NCI-H1048 (cell line): ENCODE measurements at regions not wholly inside any gene's neighbourhood (a gene's known extent, or its start where the extent isn't known, plus 50 kb on each side); places are given as distances from the start of the nearest gene placed in this dataset.
"Not testable (repeated sequence)": the region's sequence is repeated elsewhere in the genome, so short reads cannot be mapped to it uniquely, and the experiment has no call there.

ENCODE experiments used
- DNase-seq: peaks from one replicate; lab custom pipeline; 2025; lab: John Stamatoyannopoulos, UW

DNA sequence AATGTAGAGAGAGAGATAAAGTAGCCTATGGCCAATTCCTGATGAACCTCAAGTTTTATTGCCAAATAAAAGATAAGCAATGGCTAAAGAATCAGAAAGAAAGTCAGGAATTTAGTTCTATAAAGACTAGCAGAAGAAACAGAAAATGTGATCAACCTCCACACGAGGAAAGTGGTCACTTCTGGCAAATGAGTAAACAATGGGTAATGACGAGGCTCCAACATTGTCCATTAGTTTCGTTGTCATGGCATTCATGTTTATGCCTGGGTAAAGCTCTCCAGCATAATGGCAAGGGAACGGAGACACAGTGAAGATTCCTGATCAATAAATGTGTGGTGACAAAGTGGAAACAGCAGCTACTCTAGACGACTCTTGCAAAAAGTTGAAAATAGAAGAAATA lies 341.8 kb upstream of the CTNND2 start:
- DNase-seq = no peak

DNA sequence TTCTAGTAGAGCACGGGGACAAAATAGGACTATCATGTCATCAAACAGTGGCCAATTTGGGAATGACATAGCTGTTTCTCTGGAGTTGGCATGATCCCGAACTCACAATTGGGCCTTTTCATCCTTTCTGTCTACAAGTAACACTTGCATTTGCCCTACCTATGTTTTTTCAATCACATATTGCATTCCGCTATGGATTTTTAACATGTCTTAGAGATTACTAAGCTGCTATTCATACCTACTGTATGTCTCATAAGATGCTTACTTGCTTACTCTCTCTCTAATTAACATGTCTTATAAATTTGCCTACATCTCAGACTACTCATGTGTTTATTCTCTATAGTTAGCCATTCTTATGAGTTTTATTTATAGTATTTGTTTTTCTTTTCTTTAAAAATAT lies 341.2 kb upstream of the CTNND2 start:
- no peak for DNase-seq

DNA sequence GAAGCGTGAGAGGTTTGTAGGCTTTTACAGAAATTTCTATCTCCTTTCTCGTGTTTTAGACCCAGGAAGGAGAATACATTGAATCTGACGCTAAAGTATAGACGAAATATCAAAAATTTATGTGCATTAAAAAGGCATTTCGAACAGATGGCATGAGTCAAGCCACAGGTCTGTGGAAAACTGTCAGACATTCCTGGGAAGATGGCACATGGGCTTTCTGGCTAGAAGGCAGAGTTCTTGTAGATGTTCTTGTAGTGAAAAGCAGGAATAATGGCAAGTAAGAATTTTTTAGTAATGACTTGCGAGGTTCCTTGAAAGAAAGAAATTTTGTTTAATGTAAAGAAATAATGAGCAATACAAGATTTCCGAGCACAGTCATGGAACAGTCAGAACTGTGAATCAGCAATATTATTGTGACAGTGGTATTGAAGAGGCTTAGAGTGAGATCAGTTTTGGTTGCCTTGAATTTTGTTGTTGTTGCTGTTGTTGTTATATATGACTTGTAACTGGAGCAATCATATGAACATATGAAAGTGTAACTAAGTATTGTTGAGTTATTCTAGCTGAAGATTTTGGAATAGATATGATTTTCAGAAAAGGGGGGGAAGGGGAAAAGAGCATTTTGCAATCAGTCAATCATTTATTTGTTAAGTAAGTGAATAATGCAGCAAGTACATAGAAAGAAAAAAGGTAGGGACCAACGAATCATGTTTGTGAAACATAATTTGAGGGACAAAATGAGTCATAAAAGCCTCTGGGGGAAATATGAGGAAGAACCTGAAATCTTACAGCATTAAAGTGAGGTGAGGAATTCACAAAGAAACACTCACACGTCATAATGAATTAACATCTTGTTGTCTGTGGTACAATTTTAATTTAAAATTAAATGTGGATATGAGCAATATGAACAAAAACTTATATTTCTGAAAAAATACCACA lies 339.0 kb upstream of the CTNND2 start:
- no peak for DNase-seq

DNA sequence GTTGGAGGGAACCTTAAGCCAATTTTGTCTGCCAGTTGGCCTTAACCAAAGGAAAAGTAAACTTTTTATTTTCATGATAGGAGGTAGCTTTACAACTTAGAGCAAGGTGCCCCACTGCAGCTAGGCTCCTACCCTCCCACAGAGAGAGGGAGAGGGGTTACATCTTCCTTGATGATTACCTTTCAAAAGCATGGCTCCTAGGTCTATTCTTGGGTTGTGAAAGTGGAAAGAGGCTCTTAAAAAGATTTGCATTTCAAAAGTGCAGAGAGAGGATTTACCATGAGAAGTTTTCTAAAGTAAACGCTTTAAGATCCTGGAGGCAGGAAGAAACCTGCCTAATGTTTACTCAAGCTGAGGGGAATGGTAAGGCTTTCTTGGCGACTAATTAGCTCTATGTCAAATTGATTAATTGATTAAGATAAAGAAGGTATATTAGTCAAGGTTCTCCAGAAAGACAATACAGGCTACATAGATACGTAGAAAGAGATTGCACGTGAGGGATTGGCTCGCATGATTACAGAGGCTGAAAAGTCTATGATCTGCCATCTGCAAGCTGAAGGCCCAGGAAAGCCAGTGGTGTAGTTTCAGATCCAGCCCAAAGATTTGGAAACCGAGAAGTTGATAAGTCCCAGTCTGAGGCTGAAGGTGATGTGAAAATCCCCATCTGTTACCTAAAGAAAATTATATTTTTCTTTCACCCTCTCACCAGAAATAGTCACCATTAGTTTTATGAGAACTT lies 333.8 kb upstream of the CTNND2 start:
- DNase-seq = no peak

DNA sequence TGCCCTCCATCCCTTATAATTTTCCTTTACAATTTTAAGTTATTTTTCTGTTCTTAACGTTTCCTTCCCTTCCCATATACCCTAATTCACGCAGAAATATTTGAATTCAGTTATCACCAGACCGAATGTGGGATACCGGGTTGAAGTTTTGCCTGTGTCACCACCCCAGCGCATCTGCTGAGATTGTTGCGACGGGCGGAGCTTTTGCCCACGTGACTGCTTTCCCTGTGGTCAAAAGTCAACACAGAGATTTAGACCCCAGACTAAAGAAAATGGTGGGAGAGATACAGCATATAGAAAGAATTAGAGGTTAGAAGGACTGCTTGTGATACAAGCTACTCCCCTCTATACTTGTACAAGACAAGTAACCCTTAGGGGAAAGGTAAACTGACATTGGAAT lies 326.4 kb upstream of the CTNND2 start:
- no peak for DNase-seq

DNA sequence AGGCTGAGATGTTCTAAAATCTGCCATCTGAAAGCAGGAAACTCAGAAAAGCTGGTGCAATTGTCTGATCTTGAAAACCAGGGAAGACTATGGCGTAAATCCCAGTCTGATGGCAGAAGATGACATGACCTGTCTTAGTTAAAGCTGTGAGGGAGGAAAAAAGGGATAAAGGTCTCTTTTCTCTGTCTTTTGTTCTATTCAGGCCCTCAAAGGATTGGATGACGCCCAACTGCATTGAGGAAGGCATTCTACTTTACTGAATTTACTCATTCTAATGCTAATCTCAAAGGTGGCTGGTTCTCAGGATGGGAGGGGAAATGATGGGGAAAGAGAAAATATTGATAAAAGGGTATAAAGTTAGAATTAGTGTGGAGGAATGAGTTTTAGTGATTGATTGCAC lies 312.8 kb upstream of the CTNND2 start:
- DNase-seq = no peak

DNA sequence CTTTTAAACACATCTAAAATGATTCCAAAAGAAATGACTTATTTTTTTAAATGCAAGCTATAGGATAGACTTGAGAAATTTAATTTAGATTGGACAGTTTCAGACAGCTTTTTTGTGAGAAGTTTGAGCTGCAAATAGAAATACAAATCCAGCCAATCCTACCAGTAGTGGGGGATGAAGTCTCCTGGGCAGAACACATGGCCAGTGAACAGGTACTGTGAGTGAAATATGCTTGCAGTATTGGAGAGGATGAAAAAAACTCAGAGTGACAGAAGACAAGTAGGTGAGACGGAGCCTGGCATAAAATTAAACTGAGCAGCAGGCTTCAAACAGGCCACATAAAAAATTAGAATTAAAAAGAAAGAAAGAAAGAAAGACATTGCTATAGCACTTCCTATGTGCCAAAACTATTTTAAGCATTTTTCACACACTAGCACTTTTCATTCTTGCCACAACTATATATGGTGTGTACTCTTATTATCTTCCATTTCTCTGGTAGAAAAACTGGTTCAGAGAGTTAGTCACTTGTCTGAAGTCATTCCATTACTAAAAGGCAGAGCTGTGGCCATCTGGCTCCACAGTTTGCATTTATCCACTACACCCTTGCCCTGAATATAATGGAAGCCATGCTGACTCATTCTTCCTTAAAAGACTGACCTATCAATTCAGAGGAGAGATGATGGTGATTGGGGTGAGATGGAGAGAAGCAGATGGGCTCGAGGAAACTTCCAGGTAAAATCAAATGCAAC lies 310.2 kb upstream of the CTNND2 start:
- no peak for DNase-seq

DNA sequence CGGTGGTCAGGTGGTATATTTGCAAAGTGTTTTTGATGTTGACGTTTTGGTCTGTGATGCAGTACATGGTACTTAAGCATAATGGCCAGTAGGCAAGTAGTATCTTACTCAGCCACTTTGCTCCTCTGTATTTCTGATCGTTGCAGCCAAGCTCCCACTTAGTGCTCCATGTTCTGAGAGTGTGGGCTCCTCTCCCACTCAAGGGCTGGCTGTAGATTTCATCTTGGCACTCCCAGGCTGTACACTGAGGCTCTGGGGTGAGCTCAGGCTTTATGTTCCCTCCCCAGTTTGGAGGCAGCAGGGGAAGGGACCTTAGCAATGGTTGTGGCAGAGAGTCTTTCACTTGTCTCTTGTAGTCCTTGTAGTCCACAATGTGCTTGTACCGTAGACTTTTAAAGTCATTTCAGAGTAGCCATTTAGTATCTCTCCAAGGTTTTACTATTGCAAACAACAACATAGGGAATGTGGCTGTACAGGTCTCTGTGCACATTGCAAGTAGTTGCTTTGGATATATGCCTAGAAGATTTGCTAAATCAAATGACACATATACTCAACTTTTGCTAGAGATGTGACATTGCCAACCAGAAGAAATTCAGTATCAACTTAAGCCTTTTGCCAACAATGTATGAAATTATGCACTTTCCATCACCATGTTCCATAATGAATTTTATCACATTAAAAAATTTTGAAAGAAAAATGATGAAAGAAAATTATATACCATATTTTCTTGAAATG lies 304.3 kb upstream of the CTNND2 start:
- DNase-seq = no peak

DNA sequence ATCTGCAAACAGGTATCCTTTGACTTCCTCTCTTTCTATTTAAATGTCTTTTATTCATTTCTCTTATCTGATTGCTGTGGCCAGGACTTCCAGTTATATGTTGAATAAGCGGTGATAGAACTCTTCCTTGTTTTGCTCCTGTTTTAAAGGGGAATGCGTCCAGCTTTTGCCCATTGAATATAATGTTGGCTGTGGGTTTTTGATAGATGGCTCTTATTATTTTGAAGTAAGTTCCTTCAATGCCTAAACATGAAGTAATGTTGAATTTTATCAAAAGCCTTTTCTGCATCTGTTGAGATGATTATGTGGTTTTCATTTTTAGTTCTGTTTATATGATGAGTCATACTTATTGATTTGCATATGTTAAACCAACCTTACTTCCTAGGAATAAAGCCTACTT lies 300.5 kb upstream of the CTNND2 start:
- DNase-seq = peak; percentile 8

DNA sequence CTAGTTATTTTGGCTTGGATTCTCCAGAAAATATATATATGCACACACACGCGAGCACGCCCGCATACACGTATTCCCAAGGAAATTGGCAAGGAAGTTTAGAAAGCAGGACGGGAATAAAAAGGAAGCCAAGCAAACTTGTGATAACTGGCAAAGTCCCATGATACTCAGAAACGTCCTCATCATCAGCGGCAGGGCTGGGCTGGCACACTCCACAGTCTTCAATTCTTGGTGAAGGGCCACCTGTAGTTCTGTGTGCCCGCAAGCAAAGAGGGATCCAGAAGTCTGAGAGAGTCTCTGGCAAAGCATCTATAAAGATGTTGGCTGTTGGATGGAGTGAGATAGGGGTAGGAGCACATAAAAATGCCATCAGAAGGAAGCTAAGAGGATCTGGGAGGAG lies 289.3 kb upstream of the CTNND2 start:
- no peak for DNase-seq

DNA sequence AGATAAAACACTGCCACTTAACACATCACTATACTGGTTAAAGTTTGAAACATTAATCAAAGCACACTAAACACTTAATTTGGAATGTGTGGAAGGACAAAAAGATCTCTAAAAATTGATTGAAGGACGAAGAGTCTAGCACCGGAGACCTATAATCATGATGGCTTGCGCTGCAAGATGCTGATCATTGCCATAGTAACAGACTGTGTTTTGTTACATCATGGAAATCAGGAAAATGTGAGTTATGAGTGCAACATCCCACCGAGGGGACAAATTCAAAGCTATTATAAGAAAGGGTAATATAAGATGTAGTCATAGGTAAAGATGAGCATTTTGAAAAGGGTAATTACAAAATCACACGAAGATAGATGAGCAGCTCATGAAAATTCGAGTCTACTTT lies 278.8 kb upstream of the CTNND2 start:
- no peak for DNase-seq

DNA sequence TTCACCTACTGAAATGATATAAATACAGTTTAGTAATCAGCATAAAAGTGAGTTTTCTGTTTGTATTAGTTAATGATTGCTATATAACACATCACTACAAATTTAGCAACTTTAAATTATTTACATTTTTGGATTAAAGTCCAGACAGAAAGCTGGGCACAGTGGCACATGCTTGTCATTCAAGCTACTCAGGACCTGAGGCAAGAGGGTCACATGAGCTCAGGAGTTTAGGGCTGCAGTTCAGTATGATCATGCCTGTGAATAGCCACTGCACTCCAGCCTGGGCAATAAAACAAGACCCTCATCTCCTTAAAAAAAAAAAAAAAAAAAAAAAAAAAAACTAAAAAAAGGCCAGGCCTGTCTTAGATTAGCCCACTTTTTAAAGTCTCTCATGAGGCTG lies 273.6 kb upstream of the CTNND2 start:
- DNase-seq = no peak

DNA sequence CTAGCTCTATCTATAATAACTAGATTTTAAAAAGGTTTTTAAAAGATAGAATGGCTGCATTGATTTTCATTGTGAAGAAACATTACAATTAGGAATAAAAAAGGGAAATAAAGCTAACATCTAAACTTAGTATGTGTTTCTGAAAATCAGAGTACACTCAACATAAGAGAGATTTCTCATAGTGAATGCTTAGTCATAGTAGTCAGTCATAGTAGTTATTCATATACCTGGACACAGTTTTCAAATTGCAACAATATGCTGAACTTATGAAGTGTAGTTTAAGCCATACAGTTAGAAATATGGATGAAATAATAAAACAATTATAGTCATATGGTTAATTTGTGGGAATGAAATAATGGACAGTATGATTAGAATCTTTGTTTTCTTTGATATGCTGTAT lies 273.0 kb upstream of the CTNND2 start:
- DNase-seq = no peak

DNA sequence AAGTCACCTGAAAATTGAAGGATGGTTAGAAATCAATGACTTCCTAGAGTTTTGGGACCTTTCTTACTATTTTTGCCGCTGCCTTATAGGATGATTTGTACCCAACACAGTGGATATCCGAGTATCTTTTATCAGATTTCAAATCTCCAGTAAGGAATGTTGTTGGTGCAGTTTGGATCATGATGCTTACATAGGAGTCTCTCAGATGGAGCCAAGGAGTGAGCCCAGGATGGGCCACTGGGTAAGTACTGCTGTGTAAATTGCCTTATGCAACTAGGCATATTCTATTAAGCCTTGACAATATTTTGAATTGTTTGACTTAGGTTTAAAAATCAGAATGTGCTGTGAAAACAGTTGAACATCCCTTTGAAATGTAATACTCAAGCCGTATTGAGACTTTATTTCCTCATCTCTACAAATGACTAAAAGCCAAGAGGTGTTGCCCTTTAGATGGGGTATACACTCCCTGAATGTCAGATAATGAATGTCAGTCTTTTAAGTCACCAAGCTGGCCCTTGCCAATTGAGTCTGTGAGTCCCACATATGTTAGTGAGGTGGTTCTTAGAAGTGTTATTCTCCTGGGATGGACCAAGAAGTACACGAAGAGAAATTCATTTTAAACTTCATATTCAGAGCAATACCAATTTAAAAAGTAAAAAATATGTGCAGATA lies 271.8 kb upstream of the CTNND2 start:
- DNase-seq = no peak

DNA sequence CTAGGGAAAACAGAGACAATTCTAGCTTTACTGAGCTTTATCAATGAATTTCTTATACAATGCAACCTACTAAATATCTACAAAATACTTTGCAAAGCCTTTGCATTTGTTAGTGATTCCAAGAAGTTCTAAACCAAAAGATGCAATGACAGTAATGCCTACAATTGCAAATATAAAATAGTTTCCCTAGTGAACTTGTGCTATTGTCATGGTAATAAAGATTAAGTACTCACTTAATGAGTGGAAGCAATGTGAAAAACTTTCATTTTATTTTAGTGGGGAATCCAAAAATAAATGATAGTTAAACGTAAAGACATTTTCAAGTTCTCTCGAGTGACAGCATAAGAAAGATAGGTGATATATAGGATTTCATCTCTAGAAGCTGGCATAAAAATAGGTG lies 270.5 kb upstream of the CTNND2 start:
- no peak for DNase-seq

DNA sequence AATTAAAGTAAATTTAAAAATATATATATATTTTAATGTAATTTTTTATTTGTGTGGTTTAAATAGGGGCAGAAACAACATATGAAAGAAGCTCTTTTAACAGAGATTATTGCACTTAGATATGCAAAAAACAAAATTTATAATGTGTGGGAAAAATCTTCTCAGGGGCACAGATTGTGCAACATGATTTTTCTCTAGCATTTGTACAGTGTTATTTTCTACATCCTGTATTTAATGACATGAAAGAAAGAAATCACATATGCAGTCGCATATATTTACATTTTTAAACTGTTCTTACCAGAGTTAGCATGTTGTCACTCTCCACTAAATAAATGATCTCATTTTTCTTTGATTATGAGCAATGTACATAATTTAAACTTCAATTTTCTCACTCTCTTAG lies 265.3 kb upstream of the CTNND2 start:
- DNase-seq = no peak

DNA sequence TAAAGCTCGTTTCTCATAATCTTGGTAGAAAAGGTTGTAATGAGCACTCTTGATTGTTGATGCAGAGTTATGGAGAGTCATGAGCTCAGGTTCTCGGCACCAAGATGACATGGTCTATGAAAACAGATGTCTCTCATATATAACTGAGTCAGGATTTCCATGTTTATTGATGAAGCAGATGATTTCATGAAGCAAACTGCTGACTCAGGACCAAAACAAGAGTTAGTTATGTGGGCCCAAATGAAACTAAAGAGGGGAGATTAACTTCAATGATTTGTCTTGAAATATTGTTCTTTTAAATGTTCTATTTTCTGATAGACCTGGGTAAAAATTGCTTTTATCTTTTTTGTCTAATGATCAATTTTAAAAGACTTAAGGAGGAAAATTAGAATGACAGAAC lies 258.6 kb upstream of the CTNND2 start:
- no peak for DNase-seq

DNA sequence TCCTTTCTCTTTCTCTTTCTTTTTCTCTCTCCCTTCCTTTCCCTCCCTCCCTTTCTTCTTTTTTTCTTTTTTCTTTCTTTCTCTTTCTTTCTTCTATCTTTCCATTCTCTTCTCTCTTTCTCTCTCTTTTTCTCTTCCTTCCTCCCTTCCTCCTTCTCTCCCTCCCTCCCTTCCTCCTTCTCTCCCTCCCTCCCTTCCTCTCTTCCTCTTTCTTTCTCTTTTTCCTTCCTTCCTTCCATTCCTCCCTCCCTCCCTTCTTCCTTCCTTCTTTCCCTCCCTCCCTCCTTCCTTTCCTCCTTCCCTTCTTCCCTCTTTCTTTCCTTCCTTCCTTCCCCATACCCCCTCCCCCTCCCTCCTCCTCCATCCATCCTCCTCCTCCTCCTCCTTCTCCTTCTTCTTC lies 243.3 kb upstream of the CTNND2 start:
- no peak for DNase-seq

DNA sequence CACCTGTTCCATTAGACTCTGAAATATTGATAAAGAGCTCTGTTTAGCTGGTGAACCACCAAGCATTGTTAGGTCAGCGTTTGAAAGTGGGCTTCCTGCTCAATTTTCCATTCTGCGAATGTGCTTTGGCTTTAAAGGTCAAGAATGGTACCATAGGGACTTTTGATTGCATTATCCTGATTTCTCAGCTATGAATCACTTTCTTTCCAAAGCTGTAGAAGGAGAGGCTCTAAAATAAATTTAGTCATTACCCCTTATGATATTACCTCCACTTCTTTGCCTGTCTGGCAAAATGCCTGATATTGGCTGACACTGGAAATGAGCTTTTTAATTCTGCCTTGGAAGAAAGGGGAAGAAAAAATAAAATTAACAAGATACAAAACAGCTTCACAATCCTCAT lies 237.2 kb upstream of the CTNND2 start:
- no peak for DNase-seq

DNA sequence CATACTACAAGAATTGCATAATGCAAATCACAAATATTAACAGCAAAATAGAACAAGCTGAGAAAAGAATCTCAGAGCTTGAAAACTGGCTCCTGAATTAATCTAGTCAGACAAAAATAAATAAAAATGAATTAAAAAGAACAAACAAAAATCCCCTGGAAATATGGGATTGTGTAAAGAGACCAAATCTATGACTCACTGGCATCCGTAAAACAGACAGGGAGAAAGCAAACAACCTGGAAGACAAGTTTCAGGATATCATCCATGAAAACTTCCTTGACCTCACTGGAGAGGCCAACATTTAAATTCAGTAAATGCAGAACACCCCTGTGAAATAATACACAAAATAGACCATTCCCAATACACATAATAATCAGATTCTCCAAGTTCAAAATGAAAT lies 229.3 kb upstream of the CTNND2 start:
- DNase-seq = no peak

DNA sequence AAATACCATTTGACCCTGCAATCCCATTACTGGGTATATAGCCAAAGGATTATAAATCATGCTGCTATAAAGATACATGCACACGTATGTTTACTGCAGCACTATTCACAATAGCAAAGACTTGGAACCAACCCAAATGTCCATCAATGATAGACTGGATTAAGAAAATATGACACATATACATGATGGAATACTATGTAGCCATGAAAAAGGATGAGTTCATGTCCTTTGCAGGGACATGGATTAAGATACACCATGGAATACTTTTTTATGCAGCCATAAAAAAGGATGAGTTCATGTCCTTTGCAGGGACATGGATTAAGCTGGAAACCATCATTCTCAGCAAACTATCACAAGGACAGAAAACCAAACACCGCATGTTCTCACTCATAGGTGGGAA lies 226.8 kb upstream of the CTNND2 start:
- DNase-seq = not testable (repeated sequence)

DNA sequence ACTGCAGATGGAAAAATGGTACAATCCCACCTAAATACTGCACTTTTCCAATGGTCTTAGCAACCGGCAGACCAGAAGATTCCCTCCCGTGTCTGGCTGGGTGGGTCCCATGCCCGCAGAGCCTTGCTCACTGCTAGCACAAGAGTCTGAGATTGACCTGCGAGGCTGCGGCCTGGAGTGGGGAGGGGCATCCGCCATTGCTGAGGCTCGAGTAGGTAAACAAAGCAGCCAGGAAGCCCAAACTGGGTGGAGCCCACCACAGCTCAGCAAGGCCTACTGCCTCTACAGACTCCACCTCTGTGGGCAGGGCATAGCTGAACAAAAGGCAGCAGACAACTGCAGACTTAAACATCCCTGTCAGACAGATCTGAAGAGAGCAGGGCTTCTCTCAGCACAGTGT lies 221.6 kb upstream of the CTNND2 start:
- no peak for DNase-seq
